ENCODE measurements at regions not wholly inside any gene's neighbourhood (a gene's known extent, or its start where the extent isn't known, plus 50 kb on each side); places are given as distances from the start of the nearest gene placed in this dataset.

DNA sequence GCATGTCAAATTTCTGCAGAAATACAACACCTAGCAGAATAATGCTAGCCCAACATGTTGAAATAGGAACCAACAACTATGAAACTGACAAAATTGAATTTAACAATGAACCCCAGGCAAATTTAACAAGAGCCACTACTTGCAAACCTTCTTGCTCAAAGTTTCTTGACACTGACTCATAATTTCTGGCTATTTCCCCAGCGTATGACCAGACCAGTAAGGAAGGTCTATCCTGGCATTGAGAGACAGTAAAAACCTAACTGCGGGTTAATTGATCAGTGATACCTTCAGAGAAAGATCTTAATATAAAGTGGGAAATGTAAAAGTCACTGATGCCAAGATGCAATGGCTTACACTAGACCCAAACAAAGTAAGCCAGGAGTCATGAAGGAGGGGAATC is 510.1 kb downstream of the ARL4A start:
- Histone ChIP-seq H2BK15ac (ENCODE audit: low read length) (no peak overlapping the region), H3K27ac (replicated peaks; ENCODE audit: low read length) (no peak overlapping the region), H3K79me1 (ENCODE audit: low read depth, low read length) (no peaks in the 10 kb centered on the region), H3K18ac (ENCODE audit: low read length) (no peak overlapping the region), H3K4ac (ENCODE audit: low read length) (no peak overlapping the region), H2AFZ (ENCODE audit: low read length) (no peak overlapping the region), H2BK120ac (ENCODE audit: low read depth, low read length) (no peak overlapping the region), H3K14ac (ENCODE audit: low read length) (no peak overlapping the region), H2BK5ac (ENCODE audit: low read length) (no peak overlapping the region), H3K9me3 (replicated peaks in 1 of 2; ENCODE audit: control insufficient read depth in 2 of 2, insufficient read depth in 1 of 2, low read depth in 1 of 2, low read length in 2 of 2) (no peaks in the 10 kb centered on the region), H3K9ac (ENCODE audit: low read depth, low read length, poor library complexity) (no peak overlapping the region), H2AK5ac (ENCODE audit: low read depth, low read length) (no peak overlapping the region), H3K23ac (ENCODE audit: low read depth, low read length, poor library complexity) (no peak overlapping the region), H3K4me2 (ENCODE audit: insufficient read depth, low read length, poor library complexity, severe bottlenecking) (no peak overlapping the region), H3K36me3 (replicated peaks in 1 of 2; ENCODE audit: control insufficient read depth in 2 of 2, insufficient read depth in 2 of 2, low read length in 2 of 2) (no peaks in the 10 kb centered on the region), H3K4me3 (ENCODE audit: low read length in 2 of 2) (no peak overlapping the region), H3K4me1 (ENCODE audit: control insufficient read depth in 2 of 2, insufficient read depth in 1 of 2, low read depth in 1 of 2, low read length in 2 of 2) (no peaks in the 10 kb centered on the region), H2BK12ac (ENCODE audit: low read length) (no peak overlapping the region), H3K27me3 (ENCODE audit: control insufficient read depth in 3 of 3, insufficient read depth in 3 of 3, low read depth in 1 of 3, low read length in 3 of 3) (no peaks in the 10 kb centered on the region), H4K91ac (ENCODE audit: low read depth, low read length, poor library complexity) (no peak overlapping the region), H4K8ac (ENCODE audit: low read depth, low read length) (no peak overlapping the region)
- WGBS, 2 donors (ENCODE audit: extremely low coverage in 2 of 2, insufficient read length in 2 of 2, insufficient replicate concordance in 1 of 2), result no CpG with 5 or more reads among the region's 2 CpGs
- no peak for DNase-seq (ENCODE audit: low spot score)

DNA sequence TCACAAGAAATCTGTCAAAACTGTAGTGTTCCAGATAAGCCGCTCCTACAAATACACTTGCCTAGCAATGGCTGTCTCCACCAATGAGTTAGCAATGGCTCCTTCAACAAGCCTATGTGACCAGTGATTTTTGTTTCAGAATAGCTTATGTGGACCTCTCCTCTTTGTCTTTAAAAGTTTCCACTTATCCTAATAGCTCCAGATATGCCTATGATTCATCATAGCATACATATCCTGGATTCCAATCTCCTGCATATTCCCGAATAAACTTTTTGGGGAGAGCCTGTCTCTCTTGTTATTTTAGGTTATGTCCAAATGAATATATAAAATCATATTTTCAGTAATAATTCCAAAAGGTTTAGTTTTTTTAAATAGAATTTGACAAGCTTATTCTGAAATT is 510.6 kb downstream of the ARL4A start:
- H3K4me3 ChIP-seq (ENCODE audit: low read length in 2 of 2), result no peak overlapping the region
- H3K27ac ChIP-seq (replicated peaks; ENCODE audit: low read length), result no peak overlapping the region

DNA sequence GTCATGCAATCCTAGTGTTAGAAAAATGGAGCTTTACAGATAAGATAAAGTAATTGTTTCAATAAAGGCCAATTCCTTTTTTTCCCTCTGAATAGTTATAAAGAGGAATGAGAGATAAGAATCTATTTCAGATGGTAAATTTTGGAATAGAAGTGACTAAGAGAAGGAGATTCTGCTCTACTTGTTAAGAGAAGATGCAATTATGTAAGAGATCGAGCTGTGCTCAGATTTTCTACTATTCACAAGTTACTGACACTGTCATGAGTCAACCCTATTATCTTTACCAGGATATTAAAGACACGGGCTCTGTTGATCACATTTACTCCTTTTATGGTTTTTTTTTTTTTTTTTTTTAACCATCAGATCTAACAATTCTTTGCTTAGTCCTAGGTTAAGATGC is 511.3 kb downstream of the ARL4A start:
- H2BK15ac ChIP-seq (ENCODE audit: low read length), result no peak overlapping the region
- no peaks in the 10 kb centered on the region for H3K79me1 ChIP-seq (ENCODE audit: low read depth, low read length)
- no peak overlapping the region for H4K91ac ChIP-seq (ENCODE audit: low read depth, low read length, poor library complexity)
- no peak for DNase-seq (ENCODE audit: low spot score)
- H3K36me3 ChIP-seq (replicated peaks in 1 of 2; ENCODE audit: control insufficient read depth in 2 of 2, insufficient read depth in 2 of 2, low read length in 2 of 2), result no peaks in the 10 kb centered on the region
- no peak overlapping the region for H2BK12ac ChIP-seq (ENCODE audit: low read length)
- no peaks in the 10 kb centered on the region for H3K27me3 ChIP-seq (ENCODE audit: control insufficient read depth in 3 of 3, insufficient read depth in 3 of 3, low read depth in 1 of 3, low read length in 3 of 3)
- H3K4me3 ChIP-seq (ENCODE audit: low read length in 2 of 2), result no peak overlapping the region
- no peaks in the 10 kb centered on the region for H3K4me1 ChIP-seq (ENCODE audit: control insufficient read depth in 2 of 2, insufficient read depth in 1 of 2, low read depth in 1 of 2, low read length in 2 of 2)
- H4K8ac ChIP-seq (ENCODE audit: low read depth, low read length), result no peak overlapping the region
- no peak overlapping the region for H3K23ac ChIP-seq (ENCODE audit: low read depth, low read length, poor library complexity)
- H2AFZ ChIP-seq (ENCODE audit: low read length), result no peak overlapping the region
- no peak overlapping the region for H3K9ac ChIP-seq (ENCODE audit: low read depth, low read length, poor library complexity)
- no peak overlapping the region for H2AK5ac ChIP-seq (ENCODE audit: low read depth, low read length)
- H3K4me2 ChIP-seq (ENCODE audit: insufficient read depth, low read length, poor library complexity, severe bottlenecking), result no peak overlapping the region
- H3K18ac ChIP-seq (ENCODE audit: low read length), result no peak overlapping the region
- H3K14ac ChIP-seq (ENCODE audit: low read length), result no peak overlapping the region
- H3K4ac ChIP-seq (ENCODE audit: low read length), result no peak overlapping the region
- WGBS, 2 donors (ENCODE audit: extremely low coverage in 2 of 2, insufficient read length in 2 of 2, insufficient replicate concordance in 1 of 2), result no CpG with 5 or more reads among the region's 2 CpGs
- H2BK120ac ChIP-seq (ENCODE audit: low read depth, low read length), result no peak overlapping the region
- H2BK5ac ChIP-seq (ENCODE audit: low read length), result no peak overlapping the region
- no peak overlapping the region for H3K27ac ChIP-seq (replicated peaks; ENCODE audit: low read length)
- H3K9me3 ChIP-seq (replicated peaks in 1 of 2; ENCODE audit: control insufficient read depth in 2 of 2, insufficient read depth in 1 of 2, low read depth in 1 of 2, low read length in 2 of 2), result no peaks in the 10 kb centered on the region

More for the DNA sequence above, 510.6 kb downstream of the ARL4A start:
- Histone ChIP-seq H3K14ac (ENCODE audit: low read length) (no peak overlapping the region), H3K9me3 (replicated peaks in 1 of 2; ENCODE audit: control insufficient read depth in 2 of 2, insufficient read depth in 1 of 2, low read depth in 1 of 2, low read length in 2 of 2) (no peaks in the 10 kb centered on the region), H2AFZ (ENCODE audit: low read length) (no peak overlapping the region), H2BK15ac (ENCODE audit: low read length) (no peak overlapping the region), H3K18ac (ENCODE audit: low read length) (no peak overlapping the region), H3K4ac (ENCODE audit: low read length) (no peak overlapping the region), H2AK5ac (ENCODE audit: low read depth, low read length) (no peak overlapping the region), H3K36me3 (replicated peaks in 1 of 2; ENCODE audit: control insufficient read depth in 2 of 2, insufficient read depth in 2 of 2, low read length in 2 of 2) (no peaks in the 10 kb centered on the region), H2BK12ac (ENCODE audit: low read length) (no peak overlapping the region), H3K27me3 (ENCODE audit: control insufficient read depth in 3 of 3, insufficient read depth in 3 of 3, low read depth in 1 of 3, low read length in 3 of 3) (no peaks in the 10 kb centered on the region), H2BK120ac (ENCODE audit: low read depth, low read length) (no peak overlapping the region), H3K4me1 (ENCODE audit: control insufficient read depth in 2 of 2, insufficient read depth in 1 of 2, low read depth in 1 of 2, low read length in 2 of 2) (no peaks in the 10 kb centered on the region), H2BK5ac (ENCODE audit: low read length) (no peak overlapping the region), H4K8ac (ENCODE audit: low read depth, low read length) (no peak overlapping the region), H3K9ac (ENCODE audit: low read depth, low read length, poor library complexity) (no peak overlapping the region), H3K79me1 (ENCODE audit: low read depth, low read length) (no peaks in the 10 kb centered on the region), H3K23ac (ENCODE audit: low read depth, low read length, poor library complexity) (no peak overlapping the region), H4K91ac (ENCODE audit: low read depth, low read length, poor library complexity) (no peak overlapping the region), H3K4me2 (ENCODE audit: insufficient read depth, low read length, poor library complexity, severe bottlenecking) (no peak overlapping the region)
- DNase-seq (ENCODE audit: low spot score), result no peak
- no CpG with 5 or more reads among the region's 2 CpGs for WGBS, 2 donors (ENCODE audit: extremely low coverage in 2 of 2, insufficient read length in 2 of 2, insufficient replicate concordance in 1 of 2)

DNA sequence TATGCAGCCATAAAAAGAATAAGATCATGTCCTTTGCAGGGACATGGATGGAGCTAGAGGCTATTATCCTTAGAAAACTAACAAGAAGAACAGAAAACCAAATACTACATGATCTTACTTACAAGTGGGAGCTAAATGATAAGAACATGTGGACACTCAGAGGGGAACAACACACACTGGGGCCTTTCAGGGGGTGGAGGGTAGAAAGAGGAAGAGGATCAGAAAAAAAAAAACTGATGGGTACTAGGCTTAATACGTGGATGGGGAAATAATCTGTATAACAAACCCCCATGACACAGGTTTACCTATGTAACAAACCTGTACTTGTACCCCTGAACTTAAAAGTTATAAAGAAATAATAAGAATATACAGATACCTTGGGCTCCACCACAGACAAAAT is 514.2 kb downstream of the ARL4A start:
- Histone ChIP-seq H3K27me3 (ENCODE audit: control insufficient read depth in 3 of 3, insufficient read depth in 3 of 3, low read depth in 1 of 3, low read length in 3 of 3) (no peaks in the 10 kb centered on the region), H2AFZ (ENCODE audit: low read length) (peak overlapping the region; percentile 19), H3K4me1 (ENCODE audit: control insufficient read depth in 2 of 2, insufficient read depth in 1 of 2, low read depth in 1 of 2, low read length in 2 of 2) (no peaks in the 10 kb centered on the region), H2AK5ac (ENCODE audit: low read depth, low read length) (no peak overlapping the region), H3K14ac (ENCODE audit: low read length) (no peak overlapping the region), H4K8ac (ENCODE audit: low read depth, low read length) (no peak overlapping the region), H3K36me3 (replicated peaks in 1 of 2; ENCODE audit: control insufficient read depth in 2 of 2, insufficient read depth in 2 of 2, low read length in 2 of 2) (no peaks in the 10 kb centered on the region), H3K4me2 (ENCODE audit: insufficient read depth, low read length, poor library complexity, severe bottlenecking) (no peak overlapping the region), H2BK15ac (ENCODE audit: low read length) (no peak overlapping the region), H3K27ac (replicated peaks; ENCODE audit: low read length) (no peak overlapping the region), H3K23ac (ENCODE audit: low read depth, low read length, poor library complexity) (no peak overlapping the region), H3K4ac (ENCODE audit: low read length) (no peak overlapping the region), H4K91ac (ENCODE audit: low read depth, low read length, poor library complexity) (no peak overlapping the region), H2BK12ac (ENCODE audit: low read length) (no peak overlapping the region), H3K9ac (ENCODE audit: low read depth, low read length, poor library complexity) (no peak overlapping the region), H2BK120ac (ENCODE audit: low read depth, low read length) (no peak overlapping the region), H3K79me1 (ENCODE audit: low read depth, low read length) (no peaks in the 10 kb centered on the region), H3K18ac (ENCODE audit: low read length) (no peak overlapping the region), H3K4me3 (ENCODE audit: low read length in 2 of 2) (no peak overlapping the region), H2BK5ac (ENCODE audit: low read length) (no peak overlapping the region), H3K9me3 (replicated peaks in 1 of 2; ENCODE audit: control insufficient read depth in 2 of 2, insufficient read depth in 1 of 2, low read depth in 1 of 2, low read length in 2 of 2) (no peaks in the 10 kb centered on the region)
- no CpG with 5 or more reads among the region's 1 CpG for WGBS, 2 donors (ENCODE audit: extremely low coverage in 2 of 2, insufficient read length in 2 of 2, insufficient replicate concordance in 1 of 2)
- DNase-seq (ENCODE audit: low spot score), result no peak

Data from neuronal stem cell (in vitro differentiated cells).